ENCODE measurements at regions not wholly inside any gene's neighbourhood (a gene's known extent, or its start where the extent isn't known, plus 50 kb on each side); places are given as distances from the start of the nearest gene placed in this dataset.

DNA sequence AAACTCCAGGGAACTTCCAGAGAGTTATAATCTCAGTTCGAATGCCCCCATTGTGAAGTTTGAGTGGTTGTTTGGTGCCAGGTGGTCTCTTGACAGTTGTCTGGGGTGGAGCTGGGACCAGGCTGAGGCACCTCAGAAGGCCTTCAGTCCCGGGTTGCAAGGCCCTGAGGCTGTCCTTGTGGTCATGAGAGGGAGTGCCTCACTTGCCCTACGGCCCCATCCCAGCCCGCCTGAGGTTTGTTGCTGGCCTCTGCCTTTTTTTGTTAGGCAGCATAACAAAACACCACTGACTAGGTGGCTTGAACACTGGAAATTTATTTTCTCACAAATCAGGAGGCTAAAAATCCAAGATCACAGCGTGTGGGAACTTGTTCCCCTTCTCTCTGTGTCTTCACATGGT, 73.0 kb upstream of the PAPPA start:
- H3K36me3 ChIP-seq: no peaks in the 10 kb centered on the region
- H3K9me3 ChIP-seq (ENCODE audit: severe bottlenecking): no peaks in the 10 kb centered on the region
- H3K4me3 ChIP-seq (ENCODE audit: low read depth, low read length): no peak overlapping the region
- no peak for DNase-seq
- H3K27ac ChIP-seq: no peak overlapping the region
- TF ChIP-seq, protein P1, sequence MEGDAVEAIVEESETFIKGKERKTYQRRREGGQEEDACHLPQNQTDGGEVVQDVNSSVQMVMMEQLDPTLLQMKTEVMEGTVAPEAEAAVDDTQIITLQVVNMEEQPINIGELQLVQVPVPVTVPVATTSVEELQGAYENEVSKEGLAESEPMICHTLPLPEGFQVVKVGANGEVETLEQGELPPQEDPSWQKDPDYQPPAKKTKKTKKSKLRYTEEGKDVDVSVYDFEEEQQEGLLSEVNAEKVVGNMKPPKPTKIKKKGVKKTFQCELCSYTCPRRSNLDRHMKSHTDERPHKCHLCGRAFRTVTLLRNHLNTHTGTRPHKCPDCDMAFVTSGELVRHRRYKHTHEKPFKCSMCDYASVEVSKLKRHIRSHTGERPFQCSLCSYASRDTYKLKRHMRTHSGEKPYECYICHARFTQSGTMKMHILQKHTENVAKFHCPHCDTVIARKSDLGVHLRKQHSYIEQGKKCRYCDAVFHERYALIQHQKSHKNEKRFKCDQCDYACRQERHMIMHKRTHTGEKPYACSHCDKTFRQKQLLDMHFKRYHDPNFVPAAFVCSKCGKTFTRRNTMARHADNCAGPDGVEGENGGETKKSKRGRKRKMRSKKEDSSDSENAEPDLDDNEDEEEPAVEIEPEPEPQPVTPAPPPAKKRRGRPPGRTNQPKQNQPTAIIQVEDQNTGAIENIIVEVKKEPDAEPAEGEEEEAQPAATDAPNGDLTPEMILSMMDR (IDR thresholded peaks at IDR 0.05; ENCODE audit: low read depth, low read length): no peak
- no peaks in the 10 kb centered on the region for H3K27me3 ChIP-seq (ENCODE audit: insufficient read depth, low read depth, severe bottlenecking)

DNA sequence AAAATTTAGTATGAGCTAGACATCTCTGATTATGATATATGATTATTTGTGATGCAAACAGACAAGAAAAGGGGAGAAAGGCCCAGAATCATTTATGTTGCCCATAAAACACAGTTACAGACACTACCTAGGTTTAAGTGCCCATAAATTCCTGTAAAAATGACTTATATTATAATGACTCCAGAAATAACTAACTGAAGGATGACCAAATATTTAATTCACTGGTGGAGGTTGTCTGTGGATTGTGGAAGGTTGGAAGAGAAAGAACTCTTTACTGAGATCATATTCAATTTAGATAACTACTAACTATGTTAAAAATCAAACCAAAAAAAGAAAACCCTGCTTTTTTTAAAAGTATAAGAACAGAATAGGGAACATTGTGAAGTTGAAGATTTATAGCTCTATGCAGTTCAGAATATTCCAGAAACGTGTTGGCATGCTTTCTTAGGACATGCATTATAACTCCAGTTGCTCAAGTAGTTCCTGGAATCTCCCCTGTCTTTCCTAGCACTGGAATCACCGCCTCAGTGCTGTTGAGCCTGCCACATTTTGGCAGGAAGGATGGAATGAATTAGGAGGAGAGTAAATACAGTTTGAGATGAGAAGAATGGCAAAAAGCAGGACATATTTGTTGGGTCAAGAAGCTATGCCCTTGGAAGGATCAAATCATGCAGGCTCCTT, 72.0 kb upstream of the PAPPA start:
- no peaks in the 10 kb centered on the region for H3K9me3 ChIP-seq (ENCODE audit: severe bottlenecking)
- H3K27me3 ChIP-seq (ENCODE audit: insufficient read depth, low read depth, severe bottlenecking): no peaks in the 10 kb centered on the region
- TF ChIP-seq, protein P1 (IDR thresholded peaks at IDR 0.05; ENCODE audit: low read depth, low read length): no peak
- H3K36me3 ChIP-seq: no peaks in the 10 kb centered on the region
- H3K27ac ChIP-seq: no peak overlapping the region
- no peak overlapping the region for H3K4me3 ChIP-seq (ENCODE audit: low read depth, low read length)
- DNase-seq: no peak

DNA sequence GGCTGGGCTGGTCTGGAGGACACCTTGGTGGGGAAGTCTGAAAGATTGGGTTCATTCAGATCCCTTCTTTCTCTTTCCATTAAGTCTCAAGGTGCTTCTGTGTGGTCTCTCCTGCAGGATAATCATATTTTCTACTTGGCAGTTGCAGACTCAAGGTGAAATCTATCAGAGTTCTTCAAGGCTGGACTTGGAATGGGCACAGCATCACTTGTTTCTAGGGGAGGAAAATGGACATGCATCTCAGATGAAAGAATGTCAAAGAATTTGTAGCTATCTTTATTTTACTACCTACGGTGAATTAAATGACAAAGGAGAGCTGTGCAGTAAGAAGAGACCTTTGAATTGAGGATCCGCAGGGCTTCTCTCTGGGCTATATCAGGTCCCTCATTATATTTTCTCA, 69.8 kb upstream of the PAPPA start:
- H3K4me3 ChIP-seq (ENCODE audit: low read depth, low read length): no peak overlapping the region
- H3K27ac ChIP-seq: no peak overlapping the region
- no peaks in the 10 kb centered on the region for H3K9me3 ChIP-seq (ENCODE audit: severe bottlenecking)
- DNase-seq: no peak
- H3K27me3 ChIP-seq (ENCODE audit: insufficient read depth, low read depth, severe bottlenecking): no peaks in the 10 kb centered on the region
- no peaks in the 10 kb centered on the region for H3K36me3 ChIP-seq
- TF ChIP-seq, protein P1 (IDR thresholded peaks at IDR 0.05; ENCODE audit: low read depth, low read length): no peak

DNA sequence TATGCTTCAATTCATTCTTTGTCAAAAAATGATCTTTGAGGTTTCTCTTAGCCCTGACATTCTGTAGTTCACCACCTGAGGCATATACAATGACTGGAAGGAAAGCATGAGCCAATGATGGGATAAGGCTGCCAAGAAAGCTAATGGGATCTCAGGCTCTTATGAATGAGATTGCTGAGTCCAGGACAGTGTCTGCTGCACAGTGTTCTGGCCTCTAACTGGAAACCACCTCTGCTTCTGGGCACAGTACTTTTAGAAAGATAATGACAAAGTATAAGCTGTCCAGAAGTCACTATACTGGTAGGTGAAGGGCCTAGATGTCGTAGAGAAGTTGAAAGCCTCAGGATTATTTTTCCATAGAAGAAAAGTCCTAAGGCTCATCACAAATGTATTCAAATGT, 69.1 kb upstream of the PAPPA start:
- Histone ChIP-seq H3K27ac (no peak overlapping the region), H3K27me3 (ENCODE audit: insufficient read depth, low read depth, severe bottlenecking) (no peaks in the 10 kb centered on the region)

DNA sequence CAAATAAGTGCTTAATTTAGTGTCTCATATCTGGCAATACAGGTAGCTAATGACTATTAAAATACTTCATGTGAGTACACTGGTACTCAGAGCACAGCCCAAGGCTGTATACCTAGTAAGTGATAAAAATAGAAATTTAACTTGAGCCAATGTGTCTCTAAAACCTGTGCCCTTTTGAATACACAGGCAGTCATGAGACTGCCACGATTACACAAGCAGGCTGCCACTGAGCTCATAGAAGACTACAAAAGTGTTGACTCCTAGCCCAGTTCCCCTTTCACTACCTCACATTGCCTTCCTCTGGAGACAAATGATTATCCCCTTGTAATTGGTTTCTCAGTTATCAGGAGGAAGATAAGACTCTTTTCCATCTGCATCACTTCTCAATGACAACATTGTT, 66.3 kb upstream of the PAPPA start:
- H3K36me3 ChIP-seq: no peaks in the 10 kb centered on the region
- no peaks in the 10 kb centered on the region for H3K27me3 ChIP-seq (ENCODE audit: insufficient read depth, low read depth, severe bottlenecking)
- peak overlapping the region; percentile 70 for H3K27ac ChIP-seq
- TF ChIP-seq, protein P1 (IDR thresholded peaks at IDR 0.05; ENCODE audit: low read depth, low read length): no peak
- DNase-seq: peak; percentile 61
- H3K4me3 ChIP-seq (ENCODE audit: low read depth, low read length): no peak overlapping the region
- H3K9me3 ChIP-seq (ENCODE audit: severe bottlenecking): no peaks in the 10 kb centered on the region

More for the DNA sequence above, 69.1 kb upstream of the PAPPA start:
- H3K4me3 ChIP-seq (ENCODE audit: low read depth, low read length): no peak overlapping the region
- H3K9me3 ChIP-seq (ENCODE audit: severe bottlenecking): no peaks in the 10 kb centered on the region
- DNase-seq: no peak
- no peaks in the 10 kb centered on the region for H3K36me3 ChIP-seq
- TF ChIP-seq, protein P1 (IDR thresholded peaks at IDR 0.05; ENCODE audit: low read depth, low read length): no peak

DNA sequence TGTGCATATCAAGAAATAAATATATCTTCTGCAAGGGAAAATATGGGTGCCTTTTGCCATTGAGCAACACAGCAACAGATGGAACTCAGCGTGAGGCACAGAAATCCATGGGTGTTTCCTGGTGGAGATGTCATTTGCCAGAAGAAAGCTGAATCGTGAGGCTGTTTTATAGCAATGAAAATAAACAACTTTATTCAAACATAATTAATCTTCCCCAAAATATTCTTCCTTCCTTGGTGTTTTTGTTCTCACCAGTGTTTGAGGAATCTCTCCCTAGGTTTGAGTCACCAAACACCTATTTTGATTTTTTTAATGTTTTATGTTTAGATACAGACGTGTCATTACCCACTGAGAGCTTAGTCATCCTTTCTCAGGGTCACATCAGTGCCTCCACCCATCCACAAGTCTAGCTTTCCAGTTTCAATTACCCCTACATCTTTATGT, 65.8 kb upstream of the PAPPA start:
- peak overlapping the region; percentile 70 for H3K27ac ChIP-seq
- no peaks in the 10 kb centered on the region for H3K27me3 ChIP-seq (ENCODE audit: insufficient read depth, low read depth, severe bottlenecking)
- H3K4me3 ChIP-seq (ENCODE audit: low read depth, low read length): peak overlapping the region; percentile 8
- no peaks in the 10 kb centered on the region for H3K36me3 ChIP-seq
- H3K9me3 ChIP-seq (ENCODE audit: severe bottlenecking): no peaks in the 10 kb centered on the region
- TF ChIP-seq, protein P1 (IDR thresholded peaks at IDR 0.05; ENCODE audit: low read depth, low read length): no peak
- peak; percentile 71 for DNase-seq

Measured in WERI-Rb-1 (cell line).